ENCODE measurements at regions not wholly inside any gene's neighbourhood (a gene's known extent, or its start where the extent isn't known, plus 50 kb on each side); places are given as distances from the start of the nearest gene placed in this dataset.

DNA sequence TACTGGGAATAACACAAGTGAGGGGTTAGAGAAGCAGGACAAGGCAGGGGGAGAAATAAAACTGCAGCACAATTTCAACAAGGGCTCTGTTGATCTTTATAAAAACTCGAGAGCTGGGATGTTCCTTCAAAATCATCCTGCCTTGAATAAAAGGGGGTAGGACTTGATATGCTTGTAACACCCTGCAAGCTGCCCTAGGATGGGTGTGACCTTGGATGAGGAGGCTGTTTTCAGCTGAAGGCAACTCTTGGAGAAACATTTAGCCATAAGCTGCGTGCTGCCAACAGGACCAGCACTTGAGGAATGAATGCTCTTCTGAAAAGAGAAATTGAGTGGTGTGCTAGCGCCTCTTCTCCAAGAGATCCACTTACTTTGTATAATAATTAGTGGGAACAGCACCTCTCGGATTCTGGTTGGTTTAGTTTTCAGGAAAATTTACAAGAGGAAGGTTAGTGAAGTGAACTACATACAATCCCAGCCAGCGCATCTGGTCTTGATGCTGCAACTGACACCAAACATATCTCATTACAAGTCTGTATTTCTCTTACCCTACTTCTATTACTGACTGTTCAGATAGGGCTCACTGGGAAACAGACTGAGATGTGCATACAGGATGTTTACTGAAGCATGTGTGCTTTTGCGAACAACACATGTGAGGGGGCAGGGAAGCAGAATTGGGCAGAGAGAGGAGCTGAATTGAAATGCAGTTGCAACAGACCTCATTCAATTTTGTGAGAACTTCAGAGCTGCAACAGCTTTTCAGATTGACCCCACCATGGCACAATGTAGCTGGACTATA is 643.0 kb upstream of the GOLIM4 start:
- intact Hi-C loops (cut with micrococcal nuclease): no loop called here
- TF ChIP-seq CTCF (IDR thresholded peaks at IDR 0.05): no peak
- H3K27me3 Mint-ChIP-seq: no peaks in the 10 kb centered on the region
- H3K9me3 Mint-ChIP-seq: peaks cover 9% of the 10 kb centered on the region
- H3K4me3 Mint-ChIP-seq: no peak overlapping the region
- POLR2A ChIA-PET: no interaction called here
- no peaks in the 10 kb centered on the region for H3K4me1 Mint-ChIP-seq (ENCODE audit: low read depth)
- no peaks in the 10 kb centered on the region for H3K36me3 Mint-ChIP-seq (ENCODE audit: low read depth)
- H3K27ac Mint-ChIP-seq: no peak overlapping the region
- DNase-seq (no peak), ATAC-seq (no peak)
- CTCF ChIA-PET: no interaction called here

- DNase-seq: no peak
- Mint-ChIP-seq H3K27me3 (no peaks in the 10 kb centered on the region), H3K36me3 (ENCODE audit: low read depth) (no peaks in the 10 kb centered on the region), H3K4me3 (no peak overlapping the region), H3K9me3 (peaks cover 10% of the 10 kb centered on the region), H3K27ac (no peak overlapping the region), H3K4me1 (ENCODE audit: low read depth) (no peaks in the 10 kb centered on the region)
- no peak for TF ChIP-seq CTCF (IDR thresholded peaks at IDR 0.05)
- intact Hi-C loops (cut with micrococcal nuclease): no loop called here
- no peak for ATAC-seq
- ChIA-PET CTCF (no interaction called here), POLR2A (no interaction called here)
Measured at GRCh38 chr3:168736202-168736601, 640.5 kb upstream of the GOLIM4 start.

GRCh38 chr3:168730073-168730472 is 634.3 kb upstream of the GOLIM4 start:
- ATAC-seq (no peak), DNase-seq (no peak)
- Mint-ChIP-seq H3K9me3 (peaks cover 10% of the 10 kb centered on the region), H3K27ac (no peak overlapping the region), H3K4me3 (no peak overlapping the region), H3K36me3 (ENCODE audit: low read depth) (no peaks in the 10 kb centered on the region), H3K4me1 (ENCODE audit: low read depth) (no peaks in the 10 kb centered on the region), H3K27me3 (no peaks in the 10 kb centered on the region)
- intact Hi-C loops (cut with micrococcal nuclease): no loop called here
- no peak for TF ChIP-seq CTCF (IDR thresholded peaks at IDR 0.05)
- ChIA-PET CTCF (no interaction called here), POLR2A (no interaction called here)

DNA sequence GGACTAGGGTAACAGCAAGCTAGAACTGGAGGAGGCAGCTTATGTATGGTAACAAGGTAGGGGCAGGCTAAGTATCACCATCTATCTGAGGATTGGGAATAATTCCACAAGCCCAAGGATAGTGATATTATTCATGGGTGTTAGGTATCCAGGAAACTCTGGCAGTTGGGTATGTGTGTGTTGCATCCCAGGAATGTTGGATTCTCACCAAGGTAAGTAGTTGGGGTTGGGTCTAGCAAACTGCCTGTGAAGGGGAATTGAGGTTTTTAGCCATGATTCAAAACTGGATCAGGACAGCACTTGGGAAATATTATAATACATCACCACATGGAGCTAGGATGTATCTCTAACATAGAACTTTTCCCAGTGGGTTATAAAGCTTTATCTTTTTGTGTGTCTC is 626.4 kb upstream of the GOLIM4 start:
- Mint-ChIP-seq H3K4me3 (no peak overlapping the region), H3K27me3 (no peaks in the 10 kb centered on the region), H3K36me3 (ENCODE audit: low read depth) (no peaks in the 10 kb centered on the region), H3K4me1 (ENCODE audit: low read depth) (no peaks in the 10 kb centered on the region), H3K27ac (no peak overlapping the region), H3K9me3 (no peaks in the 10 kb centered on the region)
- DNase-seq (no peak), ATAC-seq (no peak)
- ChIA-PET CTCF (no interaction called here), POLR2A (no interaction called here)
- no peak for TF ChIP-seq CTCF (IDR thresholded peaks at IDR 0.05)
- intact Hi-C loops (cut with micrococcal nuclease): no loop called here

- ATAC-seq (no peak), DNase-seq (no peak)
- Mint-ChIP-seq H3K27ac (no peak overlapping the region), H3K27me3 (no peaks in the 10 kb centered on the region), H3K4me3 (no peak overlapping the region), H3K9me3 (no peaks in the 10 kb centered on the region), H3K4me1 (ENCODE audit: low read depth) (peaks cover 2% of the 10 kb centered on the region), H3K36me3 (ENCODE audit: low read depth) (no peaks in the 10 kb centered on the region)
- TF ChIP-seq CTCF (IDR thresholded peaks at IDR 0.05): no peak
- POLR2A ChIA-PET: no interaction called here
- CTCF ChIA-PET: no interaction called here
- intact Hi-C loops (cut with micrococcal nuclease): no loop called here
Measured at GRCh38 chr3:168714609-168715240, 619.0 kb upstream of the GOLIM4 start.

Measured in activated CD8-positive, alpha-beta T cell treated with anti-CD3 and anti-CD28 coated beads for 36 hours (primary cell).